B cell (primary cell): ENCODE measurements at regions not wholly inside any gene's neighbourhood (a gene's known extent, or its start where the extent isn't known, plus 50 kb on each side); places are given as distances from the start of the nearest gene placed in this dataset.

Experiments
- ATAC-seq: fragments of 200-7000 bp; cut with Tn5 transposase; one replicate; pipeline ENCODE4 v1.10.0; 2021; ENCODE audit warnings: low read depth, mild to moderate bottlenecking, moderate number of reproducible peaks, moderate library complexity
- CTCF ChIA-PET: fragments of 350-600 bp; sonication (Branson Sonifier 250); formaldehyde crosslinking; loops from one replicate; lab custom pipeline; 2021; ENCODE audit warnings: antibody characterized with exemption, inconsistent platforms; lab: Charles Lee
- POLR2A ChIA-PET: fragments of 350-600 bp; sonication (Branson Sonifier 250); formaldehyde crosslinking; loops from one replicate; lab custom pipeline; 2021; ENCODE audit warnings: antibody characterized with exemption; lab: Charles Lee
- DNase-seq: peaks from one replicate; pipeline ENCODE4 v3.0.0; 2013
- H2AFZ ChIP-seq: 2 replicates; pipeline ENCODE4 v1.6.1; 2012; ENCODE audit warnings: mild to moderate bottlenecking, low read depth, low read length; ENCODE audit not compliant: insufficient read depth, poor library complexity, severe bottlenecking
- H3K27ac ChIP-seq, 2 donors: 1 replicate in 1 of 2; 2 replicates in 1 of 2; pipeline ENCODE4 v1.5.1; 2012 to 2013; ENCODE audit warnings: low read length in 2 of 2, mild to moderate bottlenecking in 2 of 2, moderate library complexity in 1 of 2
- H3K27me3 ChIP-seq, 4 experiments: fragments of 200-600 bp in 1 of 4; sonication (generic) in 1 of 4; replicated peaks in 1 of 4; 1 replicate in 2 of 4; 2 replicates in 2 of 4; pipeline versions ENCODE4 v1.6.1 to v1.7.0; 2013 to 2016; ENCODE audit warnings: low read length in 3 of 4, mild to moderate bottlenecking in 2 of 4, mixed read lengths in 1 of 4, moderate library complexity in 1 of 4; ENCODE audit not compliant: insufficient read depth in 4 of 4, control insufficient read depth in 3 of 4; ENCODE audit errors: control extremely low read depth in 1 of 4
- H3K36me3 ChIP-seq, 2 experiments: replicated peaks in 1 of 2; 1 replicate in 1 of 2; 2 replicates in 1 of 2; pipeline versions ENCODE4 v1.6.1 to v1.7.1; 2013; ENCODE audit warnings: low read length in 1 of 2; ENCODE audit not compliant: insufficient read depth in 2 of 2, control insufficient read depth in 1 of 2; ENCODE audit errors: control extremely low read depth in 1 of 2, extremely low read depth in 1 of 2
- H3K4me1 ChIP-seq, 2 donors: fragments of 200-600 bp in 1 of 2; sonication (generic) in 1 of 2; 1 replicate in 1 of 2; 2 replicates in 1 of 2; pipeline versions ENCODE4 v1.5.1 to v1.6.1; 2013 to 2017; ENCODE audit warnings: low read length in 2 of 2; ENCODE audit not compliant: control insufficient read depth in 2 of 2, insufficient read depth in 2 of 2
- H3K4me2 ChIP-seq: replicated peaks from 2 replicates; pipeline ENCODE3; 2012; ENCODE audit warnings: mild to moderate bottlenecking, low read depth, low read length; ENCODE audit not compliant: poor library complexity, severe bottlenecking
- H3K4me3 ChIP-seq, 5 experiments: fragments of 200-600 bp in 1 of 5; sonication (generic) in 1 of 5; 1 replicate in 3 of 5; 2 replicates in 2 of 5; pipeline versions ENCODE4 v1.5.1 to v1.7.0; 2011 to 2016; ENCODE audit warnings: low read length in 4 of 5, mild to moderate bottlenecking in 4 of 5, low read depth in 2 of 5, control low read depth in 1 of 5, moderate library complexity in 1 of 5; ENCODE audit not compliant: insufficient read depth in 1 of 5; ENCODE audit errors: control extremely low read depth in 1 of 5, extremely low read depth in 1 of 5
- H3K79me2 ChIP-seq: fragments of 200-600 bp; sonication (generic); one replicate; pipeline ENCODE4 v1.6.0; 2016; ENCODE audit warnings: low read length; ENCODE audit not compliant: control insufficient read depth, insufficient read depth
- H3K9ac ChIP-seq: fragments of 200-600 bp; sonication (generic); 2 replicates; pipeline ENCODE4 v1.6.1; 2017; ENCODE audit warnings: mild to moderate bottlenecking, low read length, moderate library complexity
- H3K9me3 ChIP-seq, 3 donors: one replicate each; pipeline versions ENCODE4 v1.6.1 to v1.7.1; 2013; ENCODE audit warnings: low read length in 2 of 3; ENCODE audit not compliant: control insufficient read depth in 2 of 3, insufficient read depth in 1 of 3; ENCODE audit errors: control extremely low read depth in 1 of 3
- H4K20me1 ChIP-seq: 2 replicates; pipeline ENCODE4 v1.6.0; 2012; ENCODE audit warnings: mild to moderate bottlenecking, low read length; ENCODE audit not compliant: insufficient read depth, control insufficient read depth, poor library complexity, severe bottlenecking
- H3K27ac Mint-ChIP-seq: one replicate; pipeline ENCODE4 v1.8.0; 2021; ENCODE audit warnings: mixed read lengths
- H3K27me3 Mint-ChIP-seq: one replicate; pipeline ENCODE4 v1.8.0; 2021; ENCODE audit warnings: mixed read lengths
- H3K4me1 Mint-ChIP-seq: one replicate; pipeline ENCODE4 v1.8.0; 2021; ENCODE audit warnings: mixed read lengths
- H3K4me3 Mint-ChIP-seq: one replicate; pipeline ENCODE4 v1.8.0; 2021; ENCODE audit warnings: mixed read lengths
- H3K9me3 Mint-ChIP-seq: one replicate; pipeline ENCODE4 v1.8.0; 2022; ENCODE audit warnings: mixed read lengths; ENCODE audit not compliant: insufficient read depth
- EZH2 ChIP-seq: IDR thresholded peaks from 2 replicates; pipeline ENCODE4 v1.6.1; 2012; ENCODE audit warnings: borderline replicate concordance, low read depth, mild to moderate bottlenecking, moderate library complexity, low read length; ENCODE audit not compliant: insufficient read depth, poor library complexity, severe bottlenecking
- WGBS: methylation state at CpG from one replicate; pipeline ENCODE4 v1.1.5; 2013; ENCODE audit warnings: missing lambda C conversion rate; ENCODE audit not compliant: insufficient coverage; 5-methylcytosine and 5-hydroxymethylcytosine counted together
- intact Hi-C: fragments of 100-400 bp; cut with micrococcal nuclease; formaldehyde crosslinking; loops from one replicate; pipeline ENCODE4 v1.10.0; 2022
- TF ChIP-seq, protein P1 (sequence below): fragments of 200-600 bp; IDR thresholded peaks from one replicate; pipeline ENCODE4 v1.8.0; 2022; ENCODE audit warnings: antibody characterized with exemption, mild to moderate bottlenecking

DNA sequence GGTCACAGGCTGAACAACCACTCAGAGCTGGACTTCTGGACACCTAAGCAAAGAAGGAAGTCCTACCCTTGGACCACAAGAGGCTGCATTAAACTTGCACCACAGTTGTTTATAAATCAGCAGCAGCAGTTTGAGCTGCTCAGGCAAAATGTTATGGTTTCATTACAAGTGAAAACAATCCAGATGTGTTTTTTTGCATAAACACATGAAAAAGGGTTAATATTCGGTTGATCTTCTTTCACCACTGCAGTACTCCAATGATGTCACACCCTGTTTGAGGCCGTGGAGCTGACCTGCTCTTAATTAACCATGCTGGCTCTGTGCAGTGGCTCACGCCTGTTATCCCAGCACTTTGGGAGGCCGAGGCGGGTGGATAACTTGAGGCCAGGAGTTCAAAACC, 490.8 kb upstream of the CELF2 start:
- Histone ChIP-seq H4K20me1 (no peaks in the 10 kb centered on the region), H3K9me3 (no peaks in the 10 kb centered on the region), H3K79me2 (no peaks in the 10 kb centered on the region), H3K4me1 (no peaks in the 10 kb centered on the region), H3K36me3 (no peaks in the 10 kb centered on the region), H2AFZ (no peak overlapping the region), H3K4me3 (no peak overlapping the region), H3K27ac (no peak overlapping the region), H3K9ac (no peak overlapping the region), H3K27me3 (no peaks in the 10 kb centered on the region), H3K4me2 (no peak overlapping the region)
- WGBS: 94% methylated on average over 3 of the region's 5 CpGs
- DNase-seq (no peak), ATAC-seq (no peak)
- H3K9me3 Mint-ChIP-seq: no peaks in the 10 kb centered on the region
- CTCF ChIA-PET: no interaction called here
- POLR2A ChIA-PET: no interaction called here
- H3K4me3 Mint-ChIP-seq: no peak overlapping the region
- H3K27me3 Mint-ChIP-seq: no peaks in the 10 kb centered on the region
- no peak overlapping the region for H3K27ac Mint-ChIP-seq
- TF ChIP-seq, protein P1, sequence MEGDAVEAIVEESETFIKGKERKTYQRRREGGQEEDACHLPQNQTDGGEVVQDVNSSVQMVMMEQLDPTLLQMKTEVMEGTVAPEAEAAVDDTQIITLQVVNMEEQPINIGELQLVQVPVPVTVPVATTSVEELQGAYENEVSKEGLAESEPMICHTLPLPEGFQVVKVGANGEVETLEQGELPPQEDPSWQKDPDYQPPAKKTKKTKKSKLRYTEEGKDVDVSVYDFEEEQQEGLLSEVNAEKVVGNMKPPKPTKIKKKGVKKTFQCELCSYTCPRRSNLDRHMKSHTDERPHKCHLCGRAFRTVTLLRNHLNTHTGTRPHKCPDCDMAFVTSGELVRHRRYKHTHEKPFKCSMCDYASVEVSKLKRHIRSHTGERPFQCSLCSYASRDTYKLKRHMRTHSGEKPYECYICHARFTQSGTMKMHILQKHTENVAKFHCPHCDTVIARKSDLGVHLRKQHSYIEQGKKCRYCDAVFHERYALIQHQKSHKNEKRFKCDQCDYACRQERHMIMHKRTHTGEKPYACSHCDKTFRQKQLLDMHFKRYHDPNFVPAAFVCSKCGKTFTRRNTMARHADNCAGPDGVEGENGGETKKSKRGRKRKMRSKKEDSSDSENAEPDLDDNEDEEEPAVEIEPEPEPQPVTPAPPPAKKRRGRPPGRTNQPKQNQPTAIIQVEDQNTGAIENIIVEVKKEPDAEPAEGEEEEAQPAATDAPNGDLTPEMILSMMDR: no peak
- no peak for TF ChIP-seq EZH2
- H3K4me1 Mint-ChIP-seq: no peaks in the 10 kb centered on the region
- intact Hi-C loops: no loop called here

DNA sequence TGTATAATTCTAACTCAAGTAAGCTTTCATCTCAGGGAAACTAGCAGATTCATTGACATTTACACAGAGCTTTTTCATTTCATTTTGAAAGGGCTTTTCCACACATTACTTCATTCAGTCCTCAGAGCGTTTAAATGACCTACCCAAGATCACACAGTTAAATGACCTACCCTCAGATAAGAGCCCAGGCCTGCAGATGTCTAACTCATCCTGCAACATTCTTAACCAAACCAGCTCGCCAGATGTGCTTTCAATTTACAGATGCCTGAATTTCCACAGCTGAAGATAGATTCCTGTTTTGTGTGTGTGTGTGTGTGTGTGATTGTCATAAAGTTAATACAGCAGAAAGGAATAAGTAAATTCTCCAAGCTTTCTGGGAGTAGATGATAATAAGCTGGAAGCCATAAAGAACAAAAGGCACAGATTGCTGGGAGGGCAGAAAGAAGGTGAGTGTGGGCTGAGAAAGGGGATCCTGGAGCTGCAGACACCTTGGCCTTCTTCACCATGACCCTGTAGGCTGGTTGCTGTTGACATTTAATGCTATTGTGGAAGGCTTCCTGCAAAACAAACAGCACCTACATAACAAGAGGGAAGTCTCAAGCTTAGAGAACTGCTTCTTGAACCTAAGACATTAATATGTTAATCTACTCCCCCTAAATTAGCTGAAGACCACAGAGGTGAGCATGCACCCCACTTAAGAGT, 489.7 kb upstream of the CELF2 start:
- H3K79me2 ChIP-seq: no peaks in the 10 kb centered on the region
- H3K36me3 ChIP-seq: no peaks in the 10 kb centered on the region
- H3K4me1 ChIP-seq: no peaks in the 10 kb centered on the region
- DNase-seq (no peak), ATAC-seq (no peak)
- H3K27me3 Mint-ChIP-seq: no peaks in the 10 kb centered on the region
- no peak overlapping the region for H3K4me3 ChIP-seq
- WGBS: 82% methylated on average over 1 of the region's 2 CpGs
- H4K20me1 ChIP-seq: no peaks in the 10 kb centered on the region
- no peak overlapping the region for H2AFZ ChIP-seq
- no peaks in the 10 kb centered on the region for H3K27me3 ChIP-seq
- POLR2A ChIA-PET: no interaction called here
- H3K9me3 ChIP-seq: no peaks in the 10 kb centered on the region
- no peak overlapping the region for H3K27ac ChIP-seq
- no peaks in the 10 kb centered on the region for H3K9me3 Mint-ChIP-seq
- intact Hi-C loops: no loop called here
- CTCF ChIA-PET: no interaction called here
- no peak overlapping the region for H3K4me3 Mint-ChIP-seq
- H3K27ac Mint-ChIP-seq: no peak overlapping the region
- no peak overlapping the region for H3K4me2 ChIP-seq
- H3K4me1 Mint-ChIP-seq: no peaks in the 10 kb centered on the region
- TF ChIP-seq, protein P1: no peak
- TF ChIP-seq EZH2: no peak
- no peak overlapping the region for H3K9ac ChIP-seq
